SH-SY5Y (cell line): ENCODE measurements at regions not wholly inside any gene's neighbourhood (a gene's known extent, or its start where the extent isn't known, plus 50 kb on each side); places are given as distances from the start of the nearest gene placed in this dataset.

Source experiments
- GATA2 ChIP-seq: IDR thresholded peaks from 2 replicates; pipeline ENCODE4 v1.6.1; 2011; ENCODE audit warnings: mild to moderate bottlenecking, low read depth, low read length
- GATA3 ChIP-seq: IDR thresholded peaks from 2 replicates; pipeline ENCODE4 v1.6.1; 2011; ENCODE audit warnings: low read depth, mild to moderate bottlenecking, low read length, moderate library complexity

DNA sequence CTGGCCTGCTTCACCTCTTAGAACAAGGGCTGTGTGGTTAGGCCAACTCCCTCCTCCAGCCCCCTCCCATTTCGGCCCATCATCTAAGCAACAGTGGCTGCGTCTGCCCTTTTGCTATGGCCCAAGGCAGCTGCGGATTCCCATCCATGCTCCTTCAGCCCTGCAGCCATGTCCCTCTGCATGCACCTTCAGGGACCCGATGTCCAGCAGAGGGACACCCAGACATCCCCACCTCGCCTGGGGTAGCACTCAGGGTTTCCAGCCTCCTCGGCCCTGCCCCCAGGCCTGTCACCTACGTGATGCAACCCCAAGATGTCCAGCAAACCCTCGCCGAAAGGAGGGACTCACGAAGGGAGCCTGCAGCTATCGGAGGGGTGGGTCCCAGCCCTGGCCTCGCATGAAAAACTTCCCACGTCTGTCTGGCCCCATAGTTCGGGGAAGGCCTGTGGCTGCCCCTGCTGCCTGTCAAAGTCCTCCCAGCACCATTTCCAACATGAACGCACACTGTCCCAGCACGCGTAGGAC is 194.4 kb downstream of the CTTN start:
- TF ChIP-seq GATA2 (no peak), GATA3 (no peak)
